IPS DF 6.9 (cell line): ENCODE measurements at regions not wholly inside any gene's neighbourhood (a gene's known extent, or its start where the extent isn't known, plus 50 kb on each side); places are given as distances from the start of the nearest gene placed in this dataset.

ENCODE experiments used
- DNase-seq: peaks from one replicate; pipeline ENCODE4 v3.0.0-alpha.2; 2013; ENCODE audit warnings: low read depth, low spot score
- H3K27ac ChIP-seq: one replicate; pipeline ENCODE4 v1.5.1; 2013; ENCODE audit warnings: low read length, control low read depth
- H3K27me3 ChIP-seq: 2 replicates; pipeline ENCODE4 v1.6.1; 2013; ENCODE audit warnings: mild to moderate bottlenecking, low read length; ENCODE audit not compliant: control insufficient read depth, insufficient read depth
- H3K36me3 ChIP-seq: 2 replicates; pipeline ENCODE4 v1.6.1; 2013; ENCODE audit warnings: low read length; ENCODE audit not compliant: control insufficient read depth, insufficient read depth
- H3K4me1 ChIP-seq: 2 replicates; pipeline ENCODE4 v1.6.1; 2013; ENCODE audit warnings: low read length; ENCODE audit not compliant: control insufficient read depth, insufficient read depth
- H3K4me3 ChIP-seq: 2 replicates; pipeline ENCODE4 v1.5.1; 2013; ENCODE audit warnings: mild to moderate bottlenecking, low read length
- H3K9me3 ChIP-seq: 2 replicates; pipeline ENCODE4 v1.6.1; 2013; ENCODE audit warnings: low read length, inconsistent platforms; ENCODE audit not compliant: control insufficient read depth, insufficient read depth
- WGBS: extraction: QIAGEN DNeasy Blood & Tissue Kit; methylation state at CpG from one replicate; pipeline ENCODE4 v1.1.7; 2013; ENCODE audit warnings: mixed read lengths, missing lambda C conversion rate; ENCODE audit not compliant: insufficient read length, insufficient coverage; 5-methylcytosine and 5-hydroxymethylcytosine counted together

DNA sequence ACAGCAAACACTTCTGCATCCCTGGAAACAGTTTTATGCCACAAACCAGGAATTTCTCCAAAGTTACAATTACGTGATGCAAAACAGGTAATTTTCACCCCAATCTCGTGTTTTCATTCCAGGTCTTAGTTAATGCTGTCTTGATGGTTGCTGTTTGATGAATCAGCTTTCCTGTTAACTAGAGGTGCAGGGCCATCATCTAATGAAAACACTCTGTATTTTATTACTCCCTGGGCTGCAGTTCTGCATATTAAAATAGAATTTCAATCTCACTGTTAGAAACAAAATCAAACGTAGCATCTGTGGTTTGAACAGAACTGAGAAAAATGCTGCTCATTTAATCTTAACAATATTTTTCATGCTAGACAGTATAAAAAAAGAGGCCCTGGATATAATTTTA, 129.4 kb downstream of the TUSC1 start:
- no CpG with 5 or more reads among the region's 3 CpGs for WGBS
- H3K4me1 ChIP-seq = no peaks in the 10 kb centered on the region; the same call in 1 of the 2 replicates
- no peak overlapping the region for H3K4me3 ChIP-seq
- DNase-seq = no peak
- no peaks in the 10 kb centered on the region for H3K36me3 ChIP-seq
- H3K27ac ChIP-seq = no peak overlapping the region
- no peaks in the 10 kb centered on the region for H3K9me3 ChIP-seq
- no peaks in the 10 kb centered on the region for H3K27me3 ChIP-seq

DNA sequence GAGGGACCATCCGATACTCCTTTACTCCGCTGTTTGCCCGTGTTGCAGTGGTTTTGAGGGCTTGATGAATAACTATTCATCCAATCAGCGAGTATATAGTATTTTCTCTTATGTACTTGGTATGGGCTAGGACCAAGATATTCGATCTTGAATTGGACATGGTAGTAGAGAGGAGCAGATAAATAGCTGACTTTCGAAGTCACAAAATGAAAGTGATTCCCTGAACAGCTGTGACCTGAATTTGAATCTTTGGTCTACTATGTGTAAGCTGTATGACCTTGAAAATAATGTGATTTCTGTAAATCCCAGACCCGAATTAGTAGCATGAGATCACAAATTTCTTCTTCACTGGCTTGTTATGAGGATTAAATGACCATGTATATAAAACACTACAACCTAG, 134.4 kb downstream of the TUSC1 start:
- H3K27ac ChIP-seq = no peak overlapping the region
- WGBS = no CpG with 5 or more reads among the region's 7 CpGs
- no peak overlapping the region for H3K4me3 ChIP-seq
- no peaks in the 10 kb centered on the region for H3K36me3 ChIP-seq
- no peak for DNase-seq
- no peaks in the 10 kb centered on the region for H3K9me3 ChIP-seq
- H3K4me1 ChIP-seq = no peaks in the 10 kb centered on the region; the same call in 1 of the 2 replicates
- H3K27me3 ChIP-seq = no peaks in the 10 kb centered on the region

DNA sequence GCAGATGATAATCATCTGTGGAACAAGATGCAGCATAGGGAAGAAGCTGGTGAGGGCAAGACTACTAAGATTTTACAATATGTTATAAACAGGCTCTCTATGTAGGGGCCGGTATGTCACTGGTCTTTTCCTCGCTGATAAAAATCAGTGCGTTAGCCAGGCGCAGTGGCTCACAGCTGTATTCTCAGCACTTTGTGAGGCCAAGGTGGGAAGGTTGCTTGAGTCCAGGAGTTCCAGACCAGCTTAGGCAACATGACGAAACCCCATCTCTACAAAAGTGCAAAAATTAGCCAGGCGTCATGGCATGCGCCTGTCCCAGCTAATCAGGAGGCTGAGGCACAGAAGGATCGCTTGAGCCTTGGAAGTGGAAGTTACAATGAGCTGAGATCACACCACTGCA, 135.9 kb downstream of the TUSC1 start:
- no CpG with 5 or more reads among the region's 8 CpGs for WGBS
- Histone ChIP-seq H3K27ac (no peak overlapping the region), H3K36me3 (no peaks in the 10 kb centered on the region)

DNA sequence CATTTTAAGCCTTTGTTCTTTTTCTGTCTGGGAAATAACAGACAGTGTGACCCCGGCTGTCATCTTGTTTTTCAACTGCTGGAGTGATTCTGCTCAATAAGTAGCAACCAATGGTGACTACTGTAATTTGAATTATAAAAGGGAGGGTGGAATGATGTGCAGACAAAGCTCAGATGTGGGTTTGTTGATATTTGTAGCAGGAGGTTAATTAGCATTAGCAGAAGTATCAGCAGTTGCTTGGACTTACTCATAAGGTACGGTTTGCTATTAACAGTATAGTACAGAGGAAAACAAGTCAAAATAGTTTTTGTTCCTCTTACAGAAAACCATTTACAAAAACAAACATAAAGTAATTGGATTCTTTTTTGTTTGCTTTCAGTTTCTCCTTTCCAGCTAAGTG, 140.4 kb downstream of the TUSC1 start:
- H3K27me3 ChIP-seq = no peaks in the 10 kb centered on the region
- no peak for DNase-seq
- H3K27ac ChIP-seq = no peak overlapping the region
- H3K9me3 ChIP-seq = no peaks in the 10 kb centered on the region
- no peaks in the 10 kb centered on the region for H3K4me1 ChIP-seq
- no peak overlapping the region for H3K4me3 ChIP-seq
- no peaks in the 10 kb centered on the region for H3K36me3 ChIP-seq
- WGBS = no CpG with 5 or more reads among the region's 2 CpGs

More for the DNA sequence above, 135.9 kb downstream of the TUSC1 start:
- Histone ChIP-seq H3K4me1 (no peaks in the 10 kb centered on the region; the same call in 1 of the 2 replicates), H3K27me3 (no peaks in the 10 kb centered on the region), H3K4me3 (no peak overlapping the region), H3K9me3 (no peaks in the 10 kb centered on the region)
- DNase-seq = no peak

DNA sequence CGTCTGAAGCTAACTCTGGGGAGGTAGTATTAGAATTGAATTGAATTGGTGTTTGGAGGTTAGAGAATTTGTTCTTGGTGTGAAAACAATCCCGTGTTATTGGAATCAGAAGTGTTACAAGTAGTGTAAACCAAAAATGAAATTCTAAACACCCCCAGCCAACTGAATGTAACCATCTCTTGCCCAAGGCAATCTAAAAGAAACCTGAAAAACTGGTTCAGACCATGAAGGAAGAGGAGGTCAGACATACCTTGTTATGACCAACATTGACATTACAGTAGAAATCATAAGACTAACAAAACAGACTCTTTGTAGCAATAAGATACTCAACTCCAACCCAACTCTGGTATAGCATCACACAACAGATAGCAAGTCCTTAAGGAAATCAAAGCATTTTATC, 159.0 kb downstream of the TUSC1 start:
- H3K36me3 ChIP-seq = no peaks in the 10 kb centered on the region
- no peak for DNase-seq
- WGBS = 100% methylated on average over 1 of the region's 2 CpGs

DNA sequence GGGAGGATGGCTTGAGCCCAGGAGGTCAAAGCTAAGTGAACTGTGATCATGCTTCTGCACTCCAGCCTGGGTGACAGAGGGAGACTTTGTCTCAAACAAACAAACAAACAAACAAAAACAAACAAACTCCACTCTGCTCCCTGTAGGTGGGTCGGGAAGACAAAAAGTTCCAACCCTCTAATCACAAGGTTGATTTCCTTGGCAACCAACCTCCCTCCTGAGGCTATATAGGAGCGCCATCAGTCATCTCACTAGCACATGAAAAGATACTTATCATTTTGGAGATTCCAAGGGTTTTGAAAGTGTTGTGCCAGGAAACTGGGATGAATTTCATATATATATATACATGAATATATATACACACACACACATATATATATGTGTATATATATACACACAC, 160.5 kb downstream of the TUSC1 start:
- H3K4me1 ChIP-seq = no peaks in the 10 kb centered on the region
- DNase-seq = no peak
- H3K9me3 ChIP-seq = no peaks in the 10 kb centered on the region
- no peak overlapping the region for H3K4me3 ChIP-seq
- WGBS = no CpG with 5 or more reads among the region's 2 CpGs
- no peaks in the 10 kb centered on the region for H3K27me3 ChIP-seq
- no peak overlapping the region for H3K27ac ChIP-seq
- H3K36me3 ChIP-seq = no peaks in the 10 kb centered on the region

More for the DNA sequence above, 159.0 kb downstream of the TUSC1 start:
- Histone ChIP-seq H3K4me3 (no peak overlapping the region), H3K9me3 (no peaks in the 10 kb centered on the region), H3K4me1 (no peaks in the 10 kb centered on the region), H3K27ac (no peak overlapping the region), H3K27me3 (no peaks in the 10 kb centered on the region)

DNA sequence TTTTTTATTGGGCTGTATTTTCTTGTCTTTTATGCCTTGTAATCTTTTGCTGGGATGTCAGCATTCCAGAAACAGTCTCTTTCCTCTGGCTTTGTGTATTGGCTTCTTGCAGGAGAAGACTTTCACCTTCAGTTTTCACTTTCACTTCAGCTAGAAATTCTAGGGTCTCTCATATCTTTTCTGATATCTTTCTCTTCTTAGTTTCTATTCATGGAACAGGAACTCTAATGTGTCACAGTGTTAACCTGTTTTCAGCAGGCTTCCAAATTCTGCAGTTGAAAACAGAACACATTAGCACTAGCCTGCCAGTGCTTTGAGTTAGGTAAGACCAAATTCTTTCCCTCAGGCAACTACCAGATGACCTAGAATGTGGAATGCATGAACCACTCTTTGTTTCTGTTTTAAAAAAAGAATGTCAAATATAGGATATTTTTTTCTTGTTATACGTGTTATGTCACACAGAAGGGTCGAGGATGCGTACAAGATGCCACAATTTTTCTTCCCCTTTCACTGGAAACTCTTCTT, 164.7 kb downstream of the TUSC1 start:
- Histone ChIP-seq H3K9me3 (no peaks in the 10 kb centered on the region), H3K27ac (no peak overlapping the region), H3K4me3 (no peak overlapping the region), H3K27me3 (no peaks in the 10 kb centered on the region), H3K36me3 (no peaks in the 10 kb centered on the region), H3K4me1 (no peaks in the 10 kb centered on the region)
- no CpG with 5 or more reads among the region's 3 CpGs for WGBS
- no peak for DNase-seq

DNA sequence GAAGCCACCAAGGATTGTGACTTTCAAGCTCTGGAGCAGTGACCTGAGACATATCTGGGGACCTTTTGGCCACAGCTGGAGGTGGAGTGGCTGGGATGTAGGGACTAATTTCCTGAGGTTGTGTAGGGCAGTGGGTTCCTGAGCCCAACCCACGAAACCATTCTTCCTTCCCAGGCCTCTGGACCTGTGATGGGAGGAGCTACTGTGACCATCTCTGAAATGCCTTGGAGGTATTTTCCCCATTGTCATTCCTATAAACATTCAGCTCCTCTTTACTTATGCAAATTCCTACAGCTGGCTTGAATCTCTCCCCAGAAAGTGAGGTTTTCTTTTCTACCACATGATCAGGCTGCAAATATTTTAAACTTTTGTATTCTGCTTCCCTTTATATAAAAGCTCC, 172.6 kb downstream of the TUSC1 start:
- Histone ChIP-seq H3K4me3 (no peak overlapping the region), H3K36me3 (no peaks in the 10 kb centered on the region), H3K9me3 (no peaks in the 10 kb centered on the region; the same call in 1 of the 2 replicates), H3K27me3 (no peaks in the 10 kb centered on the region), H3K27ac (no peak overlapping the region), H3K4me1 (no peaks in the 10 kb centered on the region)
- WGBS = no CpG with 5 or more reads among the region's 1 CpG
- no peak for DNase-seq

DNA sequence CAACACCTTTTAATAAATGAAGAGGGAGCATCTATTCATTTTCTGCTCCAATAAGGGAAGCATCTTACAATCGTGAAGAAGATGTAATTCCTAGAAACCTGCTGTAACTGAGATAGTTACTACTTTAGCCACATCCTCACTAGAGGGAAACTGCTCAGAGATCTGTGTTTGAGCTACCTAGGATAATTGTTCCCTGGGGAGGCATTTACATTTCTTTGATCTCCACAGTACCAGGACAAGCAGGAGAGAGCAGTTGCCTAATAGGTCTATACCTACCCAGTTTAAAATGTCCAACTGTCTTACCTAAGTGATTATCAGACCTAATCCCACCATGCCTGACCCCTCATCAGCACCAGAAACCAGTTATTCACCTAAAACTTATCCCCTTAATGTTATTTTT, 196.9 kb downstream of the TUSC1 start:
- DNase-seq = no peak
- Histone ChIP-seq H3K27ac (no peak overlapping the region), H3K4me1 (no peaks in the 10 kb centered on the region), H3K36me3 (no peaks in the 10 kb centered on the region), H3K27me3 (no peaks in the 10 kb centered on the region), H3K9me3 (no peaks in the 10 kb centered on the region), H3K4me3 (no peak overlapping the region)
- no CpG with 5 or more reads among the region's 1 CpG for WGBS

DNA sequence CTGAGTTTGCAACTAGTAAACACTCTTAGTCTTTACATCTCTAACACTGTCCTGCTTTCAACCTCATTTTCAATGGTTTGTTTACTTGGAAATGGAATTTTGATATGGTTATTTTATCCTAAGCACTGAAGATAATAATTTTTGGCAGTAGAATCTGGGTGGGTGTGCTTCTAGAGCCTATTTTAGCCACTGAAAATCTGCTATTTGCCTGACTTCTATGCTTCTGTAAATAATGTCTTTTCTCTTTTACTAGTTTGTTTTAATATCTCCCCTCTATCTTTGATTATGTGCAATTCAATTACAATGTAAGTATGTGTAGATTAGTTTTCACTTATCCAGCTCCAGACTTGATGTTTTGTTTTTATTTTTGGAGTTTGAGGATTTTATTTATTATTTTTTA, 197.5 kb downstream of the TUSC1 start:
- Histone ChIP-seq H3K36me3 (no peaks in the 10 kb centered on the region), H3K27ac (no peak overlapping the region), H3K9me3 (no peaks in the 10 kb centered on the region), H3K4me1 (no peaks in the 10 kb centered on the region), H3K27me3 (no peaks in the 10 kb centered on the region), H3K4me3 (no peak overlapping the region)
- DNase-seq = no peak

DNA sequence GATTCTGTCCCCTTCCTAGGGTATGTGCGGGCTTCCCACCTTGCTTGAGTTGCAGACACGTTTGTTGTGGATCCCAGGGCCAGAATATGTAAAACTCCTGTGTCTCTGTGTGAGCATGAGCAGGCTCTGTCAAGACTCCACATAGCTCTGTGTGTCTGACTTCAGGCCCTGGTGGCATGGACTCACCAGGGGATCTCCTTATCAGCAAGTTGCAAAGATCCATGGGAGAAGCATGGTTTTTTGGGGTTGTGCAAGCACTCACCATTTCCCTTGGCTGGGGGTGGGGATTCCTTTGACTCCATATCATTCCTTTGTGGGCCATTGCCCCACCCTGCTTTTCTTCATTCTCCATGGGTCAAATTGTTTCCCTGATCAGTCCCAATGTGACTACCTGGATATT, 205.6 kb downstream of the TUSC1 start:
- DNase-seq = no peak
- no CpG with 5 or more reads among the region's 2 CpGs for whole genome bisulfite sequencing
- Histone ChIP-seq H3K9me3 (no peaks in the 10 kb centered on the region; the same call in 1 of the 2 replicates), H3K4me1 (no peaks in the 10 kb centered on the region), H3K36me3 (no peaks in the 10 kb centered on the region), H3K27me3 (no peaks in the 10 kb centered on the region), H3K27ac (no peak overlapping the region), H3K4me3 (no peak overlapping the region)
